DMS114 treated with DMSO at 0.1 percent for 48 hours (cell line): ENCODE measurements at regions not wholly inside any gene's neighbourhood (a gene's known extent, or its start where the extent isn't known, plus 50 kb on each side); places are given as distances from the start of the nearest gene placed in this dataset.
"Not testable (repeated sequence)": the region's sequence is repeated elsewhere in the genome, so short reads cannot be mapped to it uniquely, and the experiment has no call there.

Experiments
- DNase-seq: peaks from one replicate; lab custom pipeline; 2025; ENCODE audit not compliant: unreplicated experiment; lab: John Stamatoyannopoulos, UW

GRCh38 chr1:172833954-172834353, 175.1 kb downstream of the FASLG start:
- no peak for DNase-seq

- no peak for DNase-seq
Measured at GRCh38 chr1:172834609-172835008, 175.7 kb downstream of the FASLG start.

- DNase-seq = no peak
Measured at GRCh38 chr1:172835834-172836233, 176.9 kb downstream of the FASLG start.

DNA sequence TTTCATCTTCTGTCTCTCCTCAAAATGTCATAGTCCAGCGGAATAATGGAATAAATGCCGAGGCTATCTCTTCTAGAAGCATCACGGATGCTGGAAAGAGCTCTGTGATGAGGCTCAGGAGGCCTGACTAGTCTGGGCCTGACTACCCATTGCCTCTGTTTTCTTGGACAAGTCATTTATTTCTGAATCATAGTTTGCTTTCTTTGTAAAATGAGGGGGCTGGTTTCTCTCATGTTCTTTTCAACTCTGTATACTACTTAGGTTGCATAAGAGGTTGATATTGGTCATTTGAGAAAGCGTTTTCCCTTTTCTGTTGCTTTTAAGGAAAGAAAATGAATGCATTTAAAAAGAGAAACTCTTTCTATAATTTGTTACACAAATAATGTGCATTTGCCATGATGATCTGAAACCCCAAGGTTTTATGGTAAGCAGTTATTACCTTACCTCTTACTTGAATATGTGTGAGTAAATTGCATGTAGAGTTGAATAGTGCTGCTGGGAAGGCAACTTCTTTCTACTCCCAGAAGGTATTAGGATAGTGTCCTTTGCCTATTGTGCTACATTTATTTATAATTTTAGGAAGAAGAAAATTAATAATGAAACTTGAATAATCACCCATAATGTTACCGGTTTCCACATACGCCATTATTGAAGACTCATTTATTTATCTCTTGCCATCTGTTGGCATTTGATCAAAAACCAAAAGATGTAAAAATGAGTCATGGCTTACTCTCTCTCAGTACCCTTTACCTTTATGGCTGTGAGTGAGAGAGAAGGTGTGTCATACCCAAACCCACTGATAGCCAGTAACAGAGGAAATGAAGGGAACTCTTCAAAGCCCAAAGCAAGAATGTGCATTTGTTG, 179.1 kb downstream of the FASLG start:
- DNase-seq = no peak

DNA sequence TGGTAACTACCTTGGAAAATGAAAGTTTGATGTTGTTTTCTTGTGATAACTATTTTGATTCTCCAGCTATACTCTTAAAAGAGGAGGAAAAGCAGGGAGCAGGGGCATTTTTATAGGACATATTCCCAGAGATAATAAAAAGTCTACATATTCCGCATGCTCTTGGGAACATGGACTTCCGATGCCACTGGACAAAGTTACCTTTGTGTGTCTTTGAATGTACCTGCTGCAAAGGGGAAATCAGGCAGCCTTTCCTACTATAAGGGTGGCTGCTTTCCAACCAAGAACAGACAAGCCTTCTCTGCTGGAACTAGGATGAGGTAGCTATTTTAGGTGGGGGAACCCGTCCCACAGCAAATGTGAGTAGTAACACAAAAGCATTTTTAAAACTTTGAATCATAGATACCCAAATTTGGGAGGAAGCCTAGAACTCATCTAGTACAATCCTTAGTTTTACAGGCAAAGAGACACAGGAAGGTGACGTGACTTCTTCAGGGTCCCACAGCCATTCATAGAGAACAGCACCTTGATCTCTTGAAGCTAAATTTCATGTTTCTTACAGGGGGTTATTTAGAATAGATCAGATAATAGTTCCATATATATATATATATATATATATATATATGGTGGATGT, 179.9 kb downstream of the FASLG start:
- DNase-seq = no peak

DNA sequence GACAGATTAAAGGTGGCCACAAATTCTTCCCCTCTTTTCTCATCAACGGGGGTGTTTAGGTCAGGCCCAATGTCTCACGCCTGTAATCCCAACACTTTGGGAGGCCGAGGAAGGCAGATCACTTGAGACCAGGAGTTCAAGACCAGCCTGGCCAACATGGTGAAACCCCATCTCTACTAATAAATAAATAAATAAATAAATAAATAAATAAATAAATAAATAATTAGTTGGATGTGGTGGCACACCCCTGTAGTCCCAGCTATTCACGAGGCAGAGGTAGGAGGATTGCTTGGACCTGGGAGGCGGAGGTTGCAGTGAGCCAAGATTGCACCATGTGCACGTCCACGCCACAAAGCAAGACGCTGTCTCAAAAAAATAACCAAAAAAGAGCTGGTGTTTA, 180.7 kb downstream of the FASLG start:
- DNase-seq = not testable (repeated sequence)

DNA sequence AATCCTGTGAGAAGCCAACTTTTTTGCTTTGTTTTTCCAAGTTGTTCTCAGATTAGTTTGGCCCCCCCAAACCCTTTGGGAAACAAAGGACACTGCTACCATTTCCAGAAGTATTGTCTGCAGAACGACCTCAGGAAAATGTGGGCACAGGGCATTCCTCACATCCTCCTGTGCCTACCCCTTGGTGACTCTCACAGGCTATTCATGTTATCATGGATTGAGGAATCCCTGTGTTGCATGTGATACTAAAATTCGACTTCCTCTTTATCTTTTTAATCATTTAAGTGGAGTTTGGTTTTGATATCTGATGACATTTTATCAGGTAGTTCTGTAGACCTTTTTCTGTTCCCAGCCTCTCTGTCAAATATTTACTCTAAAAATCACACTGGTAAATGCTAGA, 184.5 kb downstream of the FASLG start:
- no peak for DNase-seq

GRCh38 chr1:172845371-172845770, 186.5 kb downstream of the FASLG start:
- no peak for DNase-seq

GRCh38 chr1:172845865-172846264, 187.0 kb downstream of the FASLG start:
- no peak for DNase-seq

DNA sequence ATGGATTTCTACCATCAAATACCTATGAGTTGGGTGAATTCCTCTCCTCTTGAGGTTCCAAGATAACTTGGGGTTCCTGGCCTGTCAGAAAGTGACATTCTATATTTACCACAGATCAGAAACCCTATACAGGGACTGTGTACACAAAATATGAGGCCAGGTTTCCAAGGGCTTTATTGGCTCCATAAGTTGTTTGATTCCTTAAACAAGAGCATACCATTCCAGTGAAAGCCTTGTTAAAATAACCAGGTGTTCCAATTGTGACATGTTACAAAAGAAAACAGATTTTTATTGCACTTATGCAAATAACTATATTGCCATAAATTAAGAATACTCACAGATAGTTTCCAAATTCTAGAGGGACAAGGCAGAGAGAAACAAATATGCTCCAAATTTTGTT, 188.9 kb downstream of the FASLG start:
- not testable (repeated sequence) for DNase-seq

DNA sequence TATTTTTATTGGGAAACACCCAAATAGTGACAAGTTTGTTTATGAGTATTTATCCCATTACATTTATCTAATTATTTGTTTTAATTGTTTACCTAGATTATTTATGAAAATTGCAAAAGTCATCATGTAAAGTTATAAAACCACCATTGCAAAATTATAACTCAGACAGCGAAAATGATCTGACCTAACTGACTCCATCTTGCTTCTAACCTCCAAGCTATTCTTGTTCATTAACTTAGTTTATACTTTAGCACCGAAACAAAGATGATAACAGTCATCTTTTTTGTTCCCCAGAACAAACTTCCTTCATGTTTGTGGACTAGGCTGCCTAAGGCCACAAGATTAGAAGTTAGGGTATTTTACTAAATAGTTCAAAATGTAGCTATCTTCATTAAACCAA, 190.8 kb downstream of the FASLG start:
- no peak for DNase-seq

- DNase-seq = no peak
Measured at GRCh38 chr1:172851077-172851476, 192.2 kb downstream of the FASLG start.

DNA sequence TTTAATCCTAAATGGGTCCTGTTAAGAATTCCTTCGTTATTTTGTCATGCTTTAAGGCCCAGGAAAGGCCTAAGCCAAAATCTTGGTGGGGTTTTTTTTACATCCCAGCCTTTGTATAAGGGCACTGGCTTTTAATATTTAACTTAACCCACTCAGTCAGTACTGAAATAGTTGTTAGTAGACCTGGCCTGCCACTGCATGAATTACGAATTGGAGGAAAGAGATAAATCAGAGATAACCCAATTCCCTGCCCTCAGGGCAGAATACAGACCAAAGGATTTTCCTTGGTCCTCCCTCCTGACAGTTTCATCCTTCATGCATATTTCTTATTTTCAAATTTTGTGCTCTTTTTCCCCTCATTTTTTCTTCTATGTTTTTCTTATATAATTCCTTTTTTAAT, 193.0 kb downstream of the FASLG start:
- DNase-seq = no peak

DNA sequence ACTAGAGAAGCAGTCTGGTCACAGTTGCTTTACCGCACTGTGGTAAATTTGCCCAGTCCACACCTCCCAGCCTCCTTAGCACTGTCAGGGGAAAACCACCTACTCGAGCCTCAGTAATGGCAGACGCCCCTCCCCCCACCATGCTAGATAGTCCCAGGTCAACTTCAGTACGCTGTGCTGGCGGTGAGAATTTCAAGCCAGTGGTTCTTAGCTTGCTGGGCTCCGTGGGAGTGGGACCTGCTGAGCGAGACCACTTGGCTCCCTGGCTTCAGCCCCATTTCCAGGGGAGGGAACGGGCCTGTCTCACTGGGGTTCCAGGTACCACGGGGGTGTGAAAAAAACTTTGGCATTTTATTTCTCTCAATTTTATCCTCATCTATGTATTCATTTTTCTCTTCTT, 194.8 kb downstream of the TNFSF18 start:
- DNase-seq = not testable (repeated sequence)

DNA sequence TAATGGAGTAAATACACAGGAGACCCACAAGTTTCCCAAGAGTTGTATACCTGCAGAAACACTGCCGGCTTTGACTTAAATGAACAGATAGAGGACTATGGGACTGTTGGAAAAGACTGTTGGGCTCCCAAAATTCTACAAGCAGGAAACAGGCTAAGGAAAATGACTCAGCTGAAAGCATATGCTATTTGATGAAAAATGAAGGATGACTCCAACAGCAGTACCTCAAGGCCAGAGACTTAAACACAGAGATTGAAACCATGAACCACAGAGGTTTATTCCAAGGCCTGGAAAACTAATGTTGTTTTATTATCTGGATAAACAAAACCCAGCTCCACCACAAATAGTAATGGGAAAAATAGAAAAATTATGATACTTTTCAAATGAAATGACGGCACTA, 187.7 kb downstream of the TNFSF18 start:
- DNase-seq = no peak

DNA sequence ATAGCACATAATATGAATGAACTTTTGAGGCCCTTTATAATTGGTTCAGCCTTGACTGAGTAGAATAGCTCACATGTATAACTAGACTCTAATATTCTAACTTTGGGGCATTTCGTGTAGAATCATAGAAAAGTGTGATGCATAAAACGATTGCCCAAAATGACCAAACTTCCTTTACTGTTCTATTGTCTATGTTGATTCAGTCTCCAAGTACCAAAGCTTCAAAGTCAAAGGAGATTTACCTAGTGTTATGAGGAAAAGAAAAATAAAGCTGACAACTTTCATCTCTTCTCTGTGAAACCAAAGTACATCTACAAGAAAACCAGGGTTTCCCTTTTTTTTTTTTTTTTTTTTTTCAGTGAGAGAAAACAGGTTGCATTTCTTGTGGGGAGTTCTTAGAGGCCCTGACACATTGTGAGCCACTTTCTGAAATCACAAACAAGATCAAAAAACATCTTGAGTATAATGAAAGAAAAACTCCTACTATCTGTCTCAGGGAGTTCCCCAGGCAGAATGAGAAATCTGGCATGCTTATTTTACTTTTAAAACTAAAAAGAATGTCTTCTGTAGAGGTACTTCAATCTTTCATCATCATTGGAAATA, 183.4 kb downstream of the TNFSF18 start:
- no peak for DNase-seq

DNA sequence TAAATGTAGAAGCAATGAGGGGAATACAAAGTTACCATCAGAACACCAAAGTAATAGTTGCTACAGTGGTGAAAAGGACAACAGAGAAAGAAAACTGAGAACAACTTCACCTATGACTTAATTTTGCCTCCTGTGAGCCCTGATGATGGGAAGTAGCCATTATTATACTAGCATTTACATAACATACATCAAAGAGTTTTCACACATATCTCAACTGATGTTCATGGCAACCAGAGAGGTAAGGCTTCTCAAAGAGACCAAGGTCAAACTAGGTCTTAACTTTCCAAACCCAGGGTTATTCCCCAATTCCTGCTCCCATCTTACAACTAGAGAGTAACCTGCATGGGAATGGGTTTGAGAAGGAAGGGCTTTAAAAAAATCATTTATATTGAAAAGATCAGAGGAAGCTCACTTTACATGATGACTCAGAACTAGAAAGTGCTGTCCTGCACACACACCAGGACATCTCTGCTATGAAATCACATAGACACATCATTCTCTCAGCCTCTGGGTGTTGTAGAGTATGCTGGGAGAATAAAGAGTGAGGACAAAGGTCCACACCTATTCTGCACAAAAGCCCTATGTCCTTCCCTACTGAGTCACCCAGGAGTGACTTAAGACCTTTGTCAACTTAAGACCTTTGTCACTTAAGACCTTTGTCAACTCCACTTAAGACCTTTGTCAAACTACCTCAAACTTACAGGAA, 179.7 kb downstream of the TNFSF18 start:
- no peak for DNase-seq

- DNase-seq = no peak
Measured at GRCh38 chr1:172874950-172875349, 175.8 kb downstream of the TNFSF18 start.

- no peak for DNase-seq
Measured at GRCh38 chr1:172875892-172876291, 174.8 kb downstream of the TNFSF18 start.

- DNase-seq = no peak
Measured at GRCh38 chr1:172882385-172882784, 168.4 kb downstream of the TNFSF18 start.

- no peak for DNase-seq
Measured at GRCh38 chr1:172882791-172883386, 167.9 kb downstream of the TNFSF18 start.
